DMS 273 (cell line): ENCODE measurements at regions not wholly inside any gene's neighbourhood (a gene's known extent, or its start where the extent isn't known, plus 50 kb on each side); places are given as distances from the start of the nearest gene placed in this dataset.
"Not testable (repeated sequence)": the region's sequence is repeated elsewhere in the genome, so short reads cannot be mapped to it uniquely, and the experiment has no call there.

Source experiments
- DNase-seq: peaks from one replicate; lab custom pipeline; 2025; ENCODE audit not compliant: unreplicated experiment; lab: John Stamatoyannopoulos, UW

- DNase-seq = no peak
These were observed 622.2 kb upstream of the ZNF385D start for GRCh38 chr3:22373182-22373581.

- no peak for DNase-seq
These were observed 622.8 kb upstream of the ZNF385D start for GRCh38 chr3:22373827-22374226.

- DNase-seq = no peak
These were observed 626.4 kb upstream of the ZNF385D start for GRCh38 chr3:22377421-22377820.

- peak; percentile 30 for DNase-seq
These were observed 627.9 kb upstream of the ZNF385D start for GRCh38 chr3:22378869-22379268.

- no peak for DNase-seq
These were observed 629.2 kb upstream of the ZNF385D start for GRCh38 chr3:22380253-22380652.

GRCh38 chr3:22381564-22381963 is 630.6 kb upstream of the ZNF385D start:
- DNase-seq = not testable (repeated sequence)

- no peak for DNase-seq
These were observed 632.3 kb upstream of the ZNF385D start for GRCh38 chr3:22383285-22383684.

- no peak for DNase-seq
These were observed 635.1 kb upstream of the ZNF385D start for GRCh38 chr3:22386107-22386506.

- no peak for DNase-seq
These were observed 641.3 kb upstream of the ZNF385D start for GRCh38 chr3:22392286-22392685.

GRCh38 chr3:22392859-22393258 is 641.8 kb upstream of the ZNF385D start:
- DNase-seq = peak; percentile 39

- peak; percentile 2 for DNase-seq
These were observed 648.6 kb upstream of the ZNF385D start for GRCh38 chr3:22399566-22399965.

GRCh38 chr3:22401499-22401898 is 650.5 kb upstream of the ZNF385D start:
- no peak for DNase-seq

- DNase-seq = no peak
These were observed 663.2 kb upstream of the ZNF385D start for GRCh38 chr3:22414239-22414638.

- not testable (repeated sequence) for DNase-seq
These were observed 665.9 kb upstream of the ZNF385D start for GRCh38 chr3:22416838-22417446.

- no peak for DNase-seq
These were observed 668.3 kb upstream of the ZNF385D start for GRCh38 chr3:22419261-22419660.

- no peak for DNase-seq
These were observed 670.6 kb upstream of the ZNF385D start for GRCh38 chr3:22421589-22421988.

- no peak for DNase-seq
These were observed 680.3 kb upstream of the ZNF385D start for GRCh38 chr3:22431334-22431733.

GRCh38 chr3:22439626-22440025 is 688.6 kb upstream of the ZNF385D start:
- DNase-seq = no peak

GRCh38 chr3:22441711-22442110 is 690.7 kb upstream of the ZNF385D start:
- DNase-seq = no peak

GRCh38 chr3:22443571-22444233 is 692.7 kb upstream of the ZNF385D start:
- no peak for DNase-seq

- not testable (repeated sequence) for DNase-seq
These were observed 694.3 kb upstream of the ZNF385D start for GRCh38 chr3:22445336-22445735.

GRCh38 chr3:22450786-22451400 is 699.9 kb upstream of the ZNF385D start:
- DNase-seq = peak; percentile 75
